Stimulated activated CD4-positive, alpha-beta T cell treated with anti-CD3 and anti-CD28 coated beads, TNF-alpha, amount 100 ng/mL, for 1 hour (primary cell): ENCODE measurements at regions not wholly inside any gene's neighbourhood (a gene's known extent, or its start where the extent isn't known, plus 50 kb on each side); places are given as distances from the start of the nearest gene placed in this dataset.

Source experiments
- DNase-seq, 3 donors: peaks; one replicate each; pipeline ENCODE4 v3.0.0-alpha.2; 2020; ENCODE audit warnings: low read depth in 3 of 3, low spot score in 1 of 3

DNA sequence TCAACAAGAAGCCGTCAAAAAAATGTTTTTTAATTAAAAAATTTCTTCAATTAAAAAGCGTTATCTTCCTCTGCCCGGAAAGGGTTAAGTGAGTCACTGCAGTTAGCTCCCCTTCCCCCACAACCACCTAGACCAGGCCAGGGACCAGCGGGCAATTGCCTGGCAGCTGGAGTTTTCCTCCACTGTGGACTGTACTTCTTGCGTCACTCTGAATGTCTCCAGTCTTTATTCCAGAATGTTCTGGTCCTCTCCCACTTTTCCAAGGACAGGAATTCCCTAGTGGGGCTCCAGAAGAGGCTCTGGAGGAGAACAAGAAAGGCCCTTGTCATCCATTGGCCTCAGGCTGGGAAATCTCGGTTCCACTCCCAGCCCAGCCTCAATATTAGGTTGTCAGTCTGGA, 114.0 kb downstream of the C9orf50 start:
- DNase-seq = no peak

DNA sequence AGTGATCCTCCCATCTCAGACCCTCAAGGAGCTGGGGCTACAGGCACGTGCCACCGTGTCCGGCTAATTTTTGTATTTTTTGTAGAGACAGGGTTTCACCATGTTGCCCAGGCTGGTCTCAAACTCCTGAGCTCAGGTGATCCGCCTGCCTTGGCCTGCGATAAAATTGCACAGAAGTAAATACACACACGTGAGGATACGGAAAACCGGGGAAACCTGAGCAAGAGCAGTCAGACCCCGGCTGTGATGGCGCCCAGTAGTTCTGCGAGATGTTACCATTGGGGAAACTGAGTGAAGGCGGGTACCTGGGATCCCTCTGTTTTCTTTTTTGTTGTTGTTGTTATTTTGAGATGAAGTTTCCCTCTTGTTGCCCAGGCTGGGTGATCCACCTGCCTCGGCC, 114.9 kb downstream of the C9orf50 start:
- no peak for DNase-seq

DNA sequence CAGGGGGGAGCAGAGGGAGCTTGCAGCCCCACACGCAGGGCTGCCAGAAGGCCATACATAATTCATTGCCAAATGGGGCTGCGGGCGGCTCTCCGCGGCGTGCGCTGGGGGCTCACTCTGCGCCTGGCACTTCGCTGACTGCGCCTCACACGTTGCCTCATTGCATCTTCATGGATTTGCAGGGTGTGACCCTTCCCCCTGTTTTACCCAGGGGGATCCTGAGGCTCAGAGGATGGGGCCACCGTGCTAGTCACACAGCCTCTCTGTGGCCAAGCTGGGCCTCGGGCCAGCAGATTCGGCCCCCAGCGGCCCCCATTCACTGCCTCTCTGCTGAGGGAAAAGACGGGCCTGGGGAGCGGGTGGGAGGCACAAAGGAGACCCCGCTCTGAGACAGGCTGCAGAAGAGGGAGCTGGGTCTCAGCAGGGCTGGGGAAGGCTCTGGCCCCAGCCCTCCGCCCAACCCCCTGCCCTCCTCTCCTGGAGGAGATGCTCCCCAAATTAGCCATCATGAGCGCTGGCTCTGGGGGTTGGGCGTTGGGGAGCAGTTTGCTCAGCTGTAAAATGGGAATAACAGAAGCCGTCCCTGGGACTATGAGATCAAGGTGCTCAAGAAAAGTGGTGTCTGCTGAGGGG, 115.5 kb downstream of the C9orf50 start:
- no peak for DNase-seq

DNA sequence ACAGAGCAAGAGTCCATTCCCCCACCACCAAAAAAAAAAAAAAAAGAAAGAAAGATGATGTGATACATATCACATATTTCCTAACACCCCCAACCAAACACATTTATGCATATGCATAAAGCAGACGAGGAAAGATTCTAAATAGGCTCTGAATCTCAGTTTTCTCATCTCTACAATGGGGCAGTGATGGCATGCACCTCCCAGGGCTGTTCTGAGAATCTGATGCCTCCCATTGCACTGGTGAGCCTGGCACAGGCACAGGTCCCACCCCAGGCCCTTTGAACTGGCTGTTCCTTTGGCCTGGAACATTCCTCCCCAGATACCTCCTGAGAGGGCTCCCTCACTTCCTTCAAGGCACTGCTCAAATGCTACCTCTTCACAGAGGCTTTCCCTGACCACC, 116.5 kb downstream of the C9orf50 start:
- no peak for DNase-seq

DNA sequence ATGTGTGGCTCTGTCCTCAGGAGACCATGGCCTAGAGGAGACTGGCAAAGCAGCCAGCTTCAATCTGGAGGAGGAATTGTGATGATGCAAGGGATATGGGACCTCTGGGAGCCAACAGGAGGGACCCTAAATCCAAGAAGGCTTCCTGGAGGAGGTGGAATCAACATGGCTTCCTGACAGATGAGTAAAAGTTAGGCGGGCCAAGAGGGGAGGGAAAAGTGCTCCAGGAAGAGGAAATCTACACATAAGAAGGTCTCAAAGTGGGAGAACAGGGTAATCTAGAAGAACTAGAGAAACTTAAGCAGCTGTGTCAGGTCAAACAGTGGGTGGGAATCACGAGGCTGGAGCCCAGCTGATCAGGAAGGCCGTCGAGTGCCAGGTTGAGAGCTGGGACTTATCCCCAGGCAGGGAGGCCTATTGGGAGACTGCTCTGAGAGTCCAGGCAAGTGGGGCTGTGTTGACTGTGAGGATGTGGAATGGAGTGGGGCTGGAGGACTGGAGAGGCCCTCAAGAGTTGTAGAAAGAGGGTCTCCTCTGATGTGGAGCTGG, 119.1 kb downstream of the C9orf50 start:
- DNase-seq = no peak

DNA sequence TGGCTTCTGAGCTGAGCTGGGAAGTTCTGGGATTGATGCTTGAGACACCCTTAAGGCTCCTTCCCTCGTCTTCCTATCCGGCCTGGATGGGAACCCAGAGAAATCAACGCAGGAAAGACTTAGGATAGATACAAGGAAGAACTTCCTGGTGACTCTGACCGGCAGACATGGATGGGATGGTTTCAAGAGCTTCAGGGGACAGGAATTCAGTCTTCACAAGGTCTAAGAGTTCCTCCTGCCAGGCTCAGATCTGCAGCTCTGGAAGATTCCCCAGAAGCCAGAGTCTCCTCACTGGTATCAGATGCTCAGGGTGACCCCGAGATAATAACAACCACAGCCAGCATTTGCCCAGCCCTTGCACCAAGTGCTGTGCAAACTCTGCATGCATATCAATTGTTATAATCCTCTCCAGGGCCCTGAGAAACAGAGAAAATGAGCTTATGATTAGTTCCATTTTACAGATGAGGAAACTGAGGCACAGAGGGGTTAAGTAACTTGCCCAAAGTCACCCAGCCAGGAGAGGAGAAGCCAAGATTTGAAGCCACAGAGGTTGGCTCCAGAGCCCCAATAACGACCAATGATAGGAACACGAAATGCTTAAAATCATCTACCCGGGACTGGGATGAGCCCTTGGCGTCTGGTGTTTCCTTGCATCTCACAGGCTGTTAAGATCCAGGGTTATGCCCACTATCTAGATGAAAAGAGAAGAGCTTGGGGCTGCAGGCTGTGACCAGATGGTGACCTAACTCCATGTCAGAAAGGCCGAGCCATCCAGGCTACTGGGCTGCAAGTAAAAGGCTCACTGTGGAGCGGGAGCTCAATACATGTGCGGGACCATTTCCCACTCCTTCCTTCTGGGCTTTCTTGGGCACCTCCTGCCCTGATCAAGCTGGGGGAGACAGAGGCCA, 119.8 kb downstream of the C9orf50 start:
- no peak for DNase-seq

DNA sequence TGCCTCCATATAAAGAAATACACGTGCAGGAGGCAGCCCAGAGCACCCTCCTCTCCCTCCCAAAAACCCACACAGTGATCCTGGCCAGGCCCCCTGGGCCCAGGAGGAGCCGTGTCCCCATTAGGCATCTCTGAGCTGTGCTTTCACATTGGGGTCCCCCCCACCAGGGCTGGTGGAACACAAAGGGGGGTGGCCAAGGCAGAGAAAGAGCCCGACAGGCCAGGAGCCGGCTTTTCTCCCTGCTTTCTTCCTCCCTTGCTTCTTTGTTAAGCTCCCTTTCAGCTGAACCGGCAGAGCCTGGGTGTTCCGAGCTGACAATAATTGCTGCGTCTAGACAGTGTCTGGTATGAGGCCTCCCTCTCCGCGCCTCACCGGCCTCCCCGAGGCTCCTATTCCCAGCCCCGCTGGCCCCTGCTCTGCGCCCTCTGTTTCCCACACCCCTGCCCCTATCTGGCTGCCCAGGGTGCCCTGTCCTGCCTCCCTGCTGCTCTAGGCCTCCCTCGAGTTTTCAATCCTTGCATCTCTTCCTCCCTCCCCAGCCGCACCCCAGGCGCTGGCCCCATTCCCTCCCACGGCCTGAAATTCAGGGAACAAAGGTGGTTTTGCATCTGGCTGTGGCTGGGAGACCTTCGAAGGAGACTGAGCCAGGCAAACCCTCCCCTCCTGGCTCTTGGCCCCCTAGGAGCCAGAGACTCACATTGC, 120.6 kb downstream of the C9orf50 start:
- no peak for DNase-seq

DNA sequence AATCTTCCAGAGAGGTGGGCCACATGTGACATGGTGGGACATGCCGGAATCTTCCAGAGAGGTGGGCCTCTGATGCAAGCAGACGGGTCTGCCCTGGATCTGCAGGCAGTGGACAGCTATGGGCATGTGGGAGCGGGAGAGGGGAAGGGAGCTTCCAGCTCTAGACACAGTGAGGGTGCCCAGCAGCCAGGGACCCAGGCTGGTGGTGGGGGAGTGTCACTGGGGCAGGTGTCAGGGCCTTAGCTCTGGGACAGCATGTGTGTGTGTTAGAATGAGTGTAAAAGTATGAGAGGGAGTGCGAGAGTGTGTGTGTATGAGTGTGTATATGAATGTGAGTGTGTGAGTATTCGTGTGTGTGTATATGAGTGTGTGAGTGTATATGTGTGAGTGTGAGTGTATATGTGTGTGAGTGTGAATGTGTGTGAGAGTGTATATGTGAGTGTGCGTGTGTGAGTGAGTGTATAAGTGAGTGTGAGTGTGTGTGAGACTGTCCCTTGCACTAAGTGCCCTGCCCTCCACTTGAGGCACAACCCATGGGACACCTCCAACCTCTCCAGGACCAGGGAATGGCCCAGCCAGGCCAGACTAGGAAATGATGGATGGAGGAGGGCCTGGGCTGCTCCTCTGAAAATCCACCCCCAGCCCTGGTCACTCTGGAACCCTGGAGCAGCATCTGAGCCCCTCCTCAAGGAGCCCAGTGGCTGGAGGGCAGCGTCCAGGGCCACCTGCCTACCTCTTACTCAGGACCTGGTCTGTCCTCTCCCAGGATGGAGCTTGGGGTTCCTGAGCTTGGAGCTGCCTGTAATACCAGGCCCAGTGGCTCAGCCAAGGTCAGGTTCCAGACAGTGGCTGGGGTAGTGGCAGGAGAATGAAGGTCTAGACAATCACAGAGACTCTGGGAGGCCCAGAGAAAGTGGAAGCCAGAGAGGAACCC, 122.2 kb downstream of the C9orf50 start:
- no peak for DNase-seq

DNA sequence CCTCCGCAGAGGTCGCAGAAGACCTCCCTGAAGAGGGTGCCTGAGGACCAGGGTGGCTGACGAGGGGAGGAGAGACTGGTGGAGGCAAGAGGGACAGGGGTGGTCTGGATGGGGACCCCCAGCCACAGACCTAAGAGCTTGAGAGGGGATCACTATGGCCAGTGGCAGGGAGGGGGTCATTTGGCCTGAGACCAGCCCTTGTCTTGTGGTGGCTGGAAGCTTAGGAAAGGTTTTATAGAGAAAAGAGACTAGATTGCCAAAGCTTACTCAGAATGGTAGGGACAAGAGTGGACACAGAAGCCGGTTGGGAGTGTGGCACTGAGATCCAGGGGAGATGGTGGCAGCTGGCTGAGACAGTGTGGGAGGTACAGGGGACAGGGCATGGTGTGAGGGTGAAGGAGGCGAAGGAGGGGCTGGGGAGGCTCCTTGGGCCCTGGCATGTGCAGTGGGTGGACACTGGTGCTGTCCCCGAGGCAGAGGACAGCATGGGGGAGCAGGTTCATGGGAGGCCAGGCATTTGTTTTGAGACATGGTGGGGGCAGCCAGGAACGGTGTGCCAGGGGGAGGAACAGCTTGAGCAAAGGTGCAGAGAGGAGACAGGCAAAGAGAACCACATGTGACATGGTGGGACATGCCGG, 123.0 kb downstream of the C9orf50 start:
- no peak for DNase-seq

DNA sequence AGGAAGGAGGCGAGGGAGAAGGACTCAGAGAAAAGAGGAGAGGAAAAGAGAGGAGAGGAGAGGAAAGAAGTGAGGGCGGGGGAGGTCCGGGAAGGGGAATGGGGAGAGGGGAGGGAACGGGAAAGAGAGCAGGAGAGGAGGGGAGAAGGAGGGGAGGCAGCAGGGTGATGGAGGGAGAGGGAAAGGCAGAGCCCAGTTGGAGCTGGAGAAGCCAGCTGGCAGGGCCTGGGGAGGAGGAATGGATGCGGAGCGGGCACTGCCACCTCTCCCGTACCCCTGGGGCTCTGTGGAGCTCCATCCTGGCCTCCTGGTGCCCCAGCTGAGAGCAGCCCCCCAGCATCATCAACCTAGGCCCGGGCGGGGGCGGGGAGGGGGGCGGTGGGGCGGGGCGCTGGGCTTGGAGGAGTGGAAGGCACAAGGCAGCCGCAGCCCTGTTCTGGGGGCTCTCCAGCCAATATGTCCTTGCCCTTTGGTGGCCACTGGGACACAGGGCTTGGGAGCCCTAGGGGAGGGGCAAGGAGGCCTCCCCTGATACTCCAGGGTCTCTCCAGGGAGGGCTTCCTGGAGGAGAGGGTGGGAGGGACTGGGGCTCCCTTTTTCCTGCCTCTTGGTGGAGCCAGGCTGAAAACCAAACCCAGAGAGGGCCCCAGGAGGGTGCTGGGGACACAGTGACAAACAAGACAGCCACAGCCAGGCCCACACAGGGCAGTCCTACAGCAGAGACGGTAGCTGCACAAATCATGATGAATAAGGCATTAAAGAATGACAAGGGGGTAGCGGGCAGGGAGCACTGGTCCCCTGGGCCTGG, 123.7 kb downstream of the C9orf50 start:
- no peak for DNase-seq

DNA sequence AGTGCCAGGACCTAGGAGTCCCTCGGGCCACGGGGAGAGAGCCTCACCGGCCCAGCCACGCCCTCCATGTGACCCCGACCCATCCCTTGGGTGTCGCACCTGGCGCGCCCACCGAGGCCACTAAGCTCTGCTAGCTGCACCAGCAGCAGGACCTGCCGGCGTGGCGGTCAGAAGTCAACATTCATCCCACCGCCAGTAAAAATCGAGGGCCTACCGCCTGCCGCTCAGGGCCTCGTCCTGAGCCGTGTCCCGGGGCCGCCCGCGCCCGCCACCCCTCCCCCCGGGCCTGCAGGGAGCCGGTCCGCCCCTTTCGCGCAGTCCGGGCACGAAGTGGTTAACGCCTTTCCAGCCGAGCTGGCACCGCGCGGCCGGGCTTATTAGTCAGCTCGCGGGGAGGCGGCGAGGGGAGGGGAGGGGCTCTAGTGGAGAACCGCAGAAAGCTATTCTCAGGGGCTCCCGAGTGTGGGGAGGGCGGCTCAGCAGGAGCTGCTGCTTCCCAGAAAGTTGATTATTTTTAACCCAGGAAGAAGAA, 124.4 kb downstream of the C9orf50 start:
- peak; percentile 66 to 77 (median 73) for DNase-seq

DNA sequence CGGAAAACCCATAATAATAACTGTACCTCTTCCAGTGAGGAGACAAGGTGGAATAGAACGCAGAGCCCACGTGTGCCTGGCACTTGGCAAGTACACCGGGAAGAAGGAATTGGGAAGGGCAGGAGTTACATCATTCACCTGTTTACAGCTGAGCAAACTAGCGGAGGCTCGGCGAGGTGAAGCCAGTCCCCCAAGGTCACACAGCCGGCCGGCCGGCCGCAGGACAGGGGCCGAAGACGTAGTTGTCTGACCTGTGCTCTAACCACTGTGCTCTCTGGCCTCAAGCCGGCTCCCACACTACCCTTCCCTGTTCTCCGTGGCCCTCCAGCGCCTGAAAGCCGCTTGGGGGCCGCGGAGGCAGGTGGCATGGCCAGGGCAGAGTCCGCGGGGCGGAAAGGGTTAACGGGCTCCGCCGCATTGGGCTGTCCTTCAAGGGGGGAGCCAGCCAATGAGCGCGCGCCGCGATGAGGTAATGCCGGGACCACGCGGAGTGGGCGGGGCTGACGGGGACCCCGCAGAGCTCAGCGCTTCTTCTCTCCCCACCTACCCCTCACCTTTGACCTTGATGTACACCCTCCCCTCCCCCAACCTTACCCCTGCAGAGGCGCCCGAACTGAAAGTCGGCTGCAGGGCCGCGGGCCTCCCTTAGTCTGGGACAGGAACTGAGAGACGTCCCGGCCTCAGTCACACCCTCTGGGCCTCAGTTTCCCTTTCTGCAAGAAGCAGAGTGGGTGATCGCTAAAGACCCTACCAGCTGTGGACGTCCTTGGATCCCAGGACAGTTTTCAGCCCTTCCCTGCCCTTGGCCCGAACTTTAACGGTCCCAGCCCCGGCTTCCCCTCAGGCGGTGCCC, 125.1 kb downstream of the C9orf50 start:
- peak; percentile 59 to 85 (median 67) for DNase-seq

DNA sequence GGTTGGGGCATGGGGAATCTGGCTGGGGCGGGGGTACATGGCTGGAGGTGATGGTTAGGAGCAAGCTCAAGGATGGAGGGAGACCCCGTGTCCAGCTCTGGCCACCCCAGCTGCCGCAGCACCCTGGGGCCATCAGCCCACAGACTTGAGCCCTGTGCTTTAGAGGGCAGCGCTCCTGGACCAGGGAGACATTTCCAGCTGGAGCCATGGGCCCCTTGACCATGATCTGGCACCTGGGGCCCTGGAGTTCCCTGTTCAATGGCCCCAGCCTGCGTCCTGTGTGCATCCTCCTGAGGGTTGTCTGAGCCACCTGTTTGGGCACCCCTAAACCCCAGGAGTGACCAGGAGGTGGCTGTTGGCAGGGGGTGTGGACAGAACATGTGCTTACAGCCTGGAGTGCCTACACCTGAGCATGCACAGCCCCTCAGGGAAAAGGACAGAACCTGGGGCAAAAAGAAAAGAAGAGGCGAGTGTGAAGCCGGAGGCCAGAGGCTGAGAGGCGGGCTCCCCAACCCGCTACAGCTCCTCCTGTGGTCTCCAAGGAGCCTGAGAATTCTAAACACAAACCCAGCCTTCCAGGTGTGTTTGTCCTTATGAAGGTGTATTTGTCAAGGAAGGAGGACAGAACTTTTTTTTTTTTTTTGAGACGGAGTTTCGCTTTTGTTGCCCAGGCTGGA, 126.7 kb downstream of the C9orf50 start:
- no peak for DNase-seq

DNA sequence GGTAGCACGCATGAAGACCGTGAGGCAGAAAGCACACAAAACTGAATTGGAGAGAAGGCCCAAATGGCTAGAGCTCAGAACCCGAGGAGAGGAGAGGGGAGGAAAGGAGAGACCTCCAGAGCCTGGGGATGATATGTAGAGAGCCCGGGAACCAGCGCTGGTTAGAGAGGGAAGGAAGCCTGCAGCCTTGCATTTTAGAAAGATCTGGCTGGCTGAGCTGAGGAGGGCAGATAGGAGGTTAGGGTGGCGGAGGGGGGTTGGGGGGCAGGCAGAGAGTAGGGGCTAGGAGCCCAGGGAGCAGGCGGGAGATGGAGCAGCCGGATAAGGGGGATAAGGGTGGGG, 127.2 kb downstream of the C9orf50 start:
- no peak for DNase-seq

DNA sequence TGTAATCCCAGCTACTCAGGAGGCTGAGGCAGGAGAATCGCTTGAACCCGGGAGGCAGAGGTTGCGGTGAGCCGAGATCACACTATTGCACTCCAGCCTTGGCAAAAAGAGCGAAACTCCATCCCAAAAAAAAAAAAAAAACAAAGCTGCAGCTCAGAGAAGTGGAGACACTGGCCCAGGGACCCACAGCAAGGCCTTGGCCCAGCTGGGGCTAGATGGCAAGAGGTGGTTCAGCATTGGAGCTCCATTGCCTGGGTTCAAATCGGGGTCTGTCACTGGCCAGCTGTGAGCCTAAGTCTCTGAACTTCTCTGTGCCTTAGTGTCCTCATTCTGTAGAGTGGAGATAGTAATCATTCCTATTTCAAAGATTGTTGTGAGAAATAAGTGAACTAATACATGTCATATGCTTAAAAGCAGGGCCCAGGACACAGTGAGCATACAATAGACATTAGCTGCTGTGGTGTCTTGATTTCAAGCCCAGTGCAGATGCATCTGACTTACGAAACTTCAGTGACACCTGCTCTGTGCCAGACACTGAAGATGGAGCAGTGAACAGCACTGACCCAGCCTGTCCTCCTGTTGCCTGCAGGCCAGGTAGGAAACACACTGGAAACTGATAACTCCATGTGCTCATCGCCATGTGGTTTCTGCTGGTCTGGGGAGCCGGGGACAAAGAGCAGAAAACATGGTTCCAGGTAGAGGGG, 127.7 kb downstream of the C9orf50 start:
- DNase-seq = no peak

DNA sequence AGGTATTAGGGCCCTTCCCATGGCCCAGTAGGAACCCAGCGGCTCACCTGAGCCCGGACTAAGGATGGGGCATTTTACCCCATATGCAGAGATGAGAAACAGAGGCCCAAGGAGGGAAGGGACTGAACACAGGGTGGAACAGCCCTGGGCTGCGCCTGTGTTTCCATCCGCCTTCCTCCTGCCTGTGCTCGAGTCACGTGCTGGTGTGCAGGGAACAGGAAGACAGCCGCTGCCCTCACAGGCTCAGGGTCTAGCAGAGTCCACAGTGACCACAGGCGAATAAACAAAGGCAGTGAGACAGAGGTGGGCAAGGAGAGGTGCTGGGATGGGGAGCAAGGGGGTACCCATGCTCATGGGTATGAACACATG, 129.4 kb downstream of the C9orf50 start:
- no peak for DNase-seq
